WTC11 (cell line): ENCODE measurements at regions not wholly inside any gene's neighbourhood (a gene's known extent, or its start where the extent isn't known, plus 50 kb on each side); places are given as distances from the start of the nearest gene placed in this dataset.

Source experiments
- ATAC-seq: fragments of 200-7000 bp; cut with Tn5 transposase; 2 replicates; pipeline ENCODE4 v1.10.0; 2021; ENCODE audit warnings: mild to moderate bottlenecking, moderate library complexity
- CTCF ChIA-PET: fragments of 300-600 bp; sonication (Branson Sonifier 250); formaldehyde crosslinking; loops from one replicate; lab custom pipeline; 2021; ENCODE audit warnings: antibody characterized with exemption; lab: Charles Lee
- POLR2A ChIA-PET: fragments of 350-600 bp; sonication (Branson Sonifier 250); formaldehyde crosslinking; loops from one replicate; lab custom pipeline; 2021; ENCODE audit warnings: antibody characterized with exemption; lab: Charles Lee
- DNase-seq: peaks from one replicate; pipeline ENCODE4 v3.0.0; 2021; ENCODE audit warnings: low spot score
- H3K27ac Mint-ChIP-seq: 2 replicates; pipeline ENCODE4 v1.8.0; 2021; ENCODE audit warnings: mixed read lengths
- H3K27me3 Mint-ChIP-seq: 2 replicates; pipeline ENCODE4 v1.8.0; 2021; ENCODE audit warnings: low read depth, mild to moderate bottlenecking, moderate library complexity, mixed read lengths
- H3K36me3 Mint-ChIP-seq: 2 replicates; pipeline ENCODE4 v1.8.0; 2021; ENCODE audit warnings: mixed read lengths
- H3K4me1 Mint-ChIP-seq: 2 replicates; pipeline ENCODE4 v1.8.0; 2022; ENCODE audit warnings: mixed read lengths
- H3K4me3 Mint-ChIP-seq: 2 replicates; pipeline ENCODE4 v1.8.0; 2021; ENCODE audit warnings: mild to moderate bottlenecking, moderate library complexity, mixed read lengths
- H3K9me3 Mint-ChIP-seq: 2 replicates; pipeline ENCODE4 v1.8.0; 2021; ENCODE audit warnings: mixed read lengths
- CBFB ChIP-seq: sonication (generic); formaldehyde crosslinking; IDR thresholded peaks from 2 replicates; pipeline ENCODE4 v1.8.1; 2022; ENCODE audit warnings: mild to moderate bottlenecking, low read depth, missing genetic modification reagents
- CREM ChIP-seq: sonication (generic); formaldehyde crosslinking; IDR thresholded peaks from 2 replicates; pipeline ENCODE4 v1.8.1; 2022; ENCODE audit warnings: mild to moderate bottlenecking, missing genetic modification reagents, moderate library complexity
- FOXJ3 ChIP-seq: sonication (generic); formaldehyde crosslinking; IDR thresholded peaks from 2 replicates; pipeline ENCODE4 v1.9.0; 2021; ENCODE audit warnings: missing genetic modification reagents, mild to moderate bottlenecking, borderline replicate concordance
- HMGA2 ChIP-seq: fragments of 250-450 bp; sonication (Bioruptor Pico); IDR thresholded peaks from 2 replicates; pipeline ENCODE4 v1.4.0; 2021; ENCODE audit warnings: mild to moderate bottlenecking, moderate library complexity
- IRF1 ChIP-seq: sonication (generic); formaldehyde crosslinking; IDR thresholded peaks from 2 replicates; pipeline ENCODE4 v1.8.0; 2023; ENCODE audit warnings: missing genetic modification reagents
- JAZF1 ChIP-seq: fragments of 250-450 bp; sonication (Bioruptor Pico); IDR thresholded peaks from 2 replicates; pipeline ENCODE4 v1.9.0; 2021; ENCODE audit warnings: moderate library complexity, mild to moderate bottlenecking, inconsistent platforms
- MXD4 ChIP-seq: fragments of 250-450 bp; sonication (Bioruptor Pico); IDR thresholded peaks from 2 replicates; pipeline ENCODE4 v1.8.0; 2021; ENCODE audit warnings: mild to moderate bottlenecking, moderate library complexity, borderline replicate concordance
- MYBL2 ChIP-seq: sonication (generic); formaldehyde crosslinking; IDR thresholded peaks from 2 replicates; pipeline ENCODE4 v1.8.1; 2023; ENCODE audit warnings: mild to moderate bottlenecking, moderate library complexity, missing genetic modification reagents
- NFYB ChIP-seq: sonication (generic); formaldehyde crosslinking; conservative IDR thresholded peaks from 2 replicates; pipeline ENCODE4 v1.8.0; 2022; ENCODE audit warnings: low read depth, missing genetic modification reagents
- NR3C1 ChIP-seq: sonication (generic); formaldehyde crosslinking; conservative IDR thresholded peaks from 2 replicates; pipeline ENCODE4 v1.8.1; 2023; ENCODE audit warnings: low read depth, mild to moderate bottlenecking, missing genetic modification reagents
- OVOL2 ChIP-seq: fragments of 250-450 bp; sonication (Bioruptor Pico); IDR thresholded peaks from 2 replicates; pipeline ENCODE4 v1.9.0; 2021; ENCODE audit warnings: mild to moderate bottlenecking, borderline replicate concordance
- RELA ChIP-seq: sonication (generic); formaldehyde crosslinking; IDR thresholded peaks from 2 replicates; pipeline ENCODE4 v1.8.1; 2022; ENCODE audit warnings: missing genetic modification reagents, mild to moderate bottlenecking, borderline replicate concordance
- STAT6 ChIP-seq: sonication (generic); formaldehyde crosslinking; conservative IDR thresholded peaks from 2 replicates; pipeline ENCODE4 v1.8.1; 2023; ENCODE audit warnings: mild to moderate bottlenecking, low read depth, missing genetic modification reagents, moderate library complexity
- ZNF121 ChIP-seq: sonication (generic); formaldehyde crosslinking; IDR thresholded peaks from 2 replicates; pipeline ENCODE4 v1.8.0; 2023; ENCODE audit warnings: missing genetic modification reagents
- ZNF219 ChIP-seq: sonication (generic); formaldehyde crosslinking; IDR thresholded peaks from 2 replicates; pipeline ENCODE4 v1.8.0; 2023; ENCODE audit warnings: missing genetic modification reagents, mild to moderate bottlenecking, borderline replicate concordance
- ZNF416 ChIP-seq: fragments of 250-450 bp; sonication (Bioruptor Pico); IDR thresholded peaks from 2 replicates; pipeline ENCODE4 v1.9.0; 2021; ENCODE audit warnings: mild to moderate bottlenecking, inconsistent platforms
- ZNF423 ChIP-seq: fragments of 250-450 bp; sonication (Bioruptor Pico); IDR thresholded peaks from 2 replicates; pipeline ENCODE4 v2.1.2; 2022; ENCODE audit warnings: mild to moderate bottlenecking, moderate library complexity
- ZNF425 ChIP-seq: fragments of 250-450 bp; sonication (Bioruptor Pico); conservative IDR thresholded peaks from 2 replicates; pipeline ENCODE4 v1.9.0; 2021; ENCODE audit warnings: mild to moderate bottlenecking
- ZNF671 ChIP-seq: fragments of 250-450 bp; sonication (Bioruptor Pico); IDR thresholded peaks from 2 replicates; pipeline ENCODE4 v1.8.0; 2021; ENCODE audit warnings: mild to moderate bottlenecking
- TF ChIP-seq, protein P1 (sequence below): sonication (generic); formaldehyde crosslinking; IDR thresholded peaks from 2 replicates; pipeline ENCODE4 v1.8.1; 2023; ENCODE audit warnings: mild to moderate bottlenecking, missing genetic modification reagents, moderate library complexity
- TF ChIP-seq, protein P2 (sequence below): sonication (generic); formaldehyde crosslinking; conservative IDR thresholded peaks from 2 replicates; pipeline ENCODE4 v1.8.1; 2022; ENCODE audit warnings: mild to moderate bottlenecking, missing genetic modification reagents
- TF ChIP-seq, protein P3 (sequence below): sonication (generic); formaldehyde crosslinking; IDR thresholded peaks from 2 replicates; pipeline ENCODE4 v1.8.0; 2023; ENCODE audit warnings: missing genetic modification reagents, mild to moderate bottlenecking, borderline replicate concordance

DNA sequence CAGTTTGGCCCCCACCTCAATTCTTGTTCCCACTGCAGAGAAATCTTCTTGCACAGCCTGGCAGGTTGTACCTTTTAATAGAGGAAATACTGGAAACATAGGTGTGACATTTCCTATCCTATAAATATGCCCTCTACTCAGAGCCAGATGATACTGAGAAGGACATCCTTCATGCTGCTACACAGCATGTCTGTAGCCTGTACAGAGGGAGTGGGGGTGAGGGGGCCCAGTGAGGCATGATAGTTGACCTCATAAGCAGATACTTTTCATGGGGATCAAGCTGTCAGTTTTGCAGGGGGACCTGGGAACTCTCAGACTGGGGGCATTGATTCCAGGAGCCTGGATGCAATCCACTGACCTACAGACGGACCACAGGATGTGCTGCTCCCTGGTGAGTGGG, 96.2 kb upstream of the TOP1 start (continued):
- TF ChIP-seq, protein P1, sequence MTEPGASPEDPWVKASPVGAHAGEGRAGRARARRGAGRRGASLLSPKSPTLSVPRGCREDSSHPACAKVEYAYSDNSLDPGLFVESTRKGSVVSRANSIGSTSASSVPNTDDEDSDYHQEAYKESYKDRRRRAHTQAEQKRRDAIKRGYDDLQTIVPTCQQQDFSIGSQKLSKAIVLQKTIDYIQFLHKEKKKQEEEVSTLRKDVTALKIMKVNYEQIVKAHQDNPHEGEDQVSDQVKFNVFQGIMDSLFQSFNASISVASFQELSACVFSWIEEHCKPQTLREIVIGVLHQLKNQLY (CRISPR knock-in tag), result no peak
- no peak for TF ChIP-seq CREM (CRISPR knock-in tag)
- no peak for TF ChIP-seq FOXJ3 (CRISPR knock-in tag)
- no peak for TF ChIP-seq CBFB (CRISPR knock-in tag)

DNA sequence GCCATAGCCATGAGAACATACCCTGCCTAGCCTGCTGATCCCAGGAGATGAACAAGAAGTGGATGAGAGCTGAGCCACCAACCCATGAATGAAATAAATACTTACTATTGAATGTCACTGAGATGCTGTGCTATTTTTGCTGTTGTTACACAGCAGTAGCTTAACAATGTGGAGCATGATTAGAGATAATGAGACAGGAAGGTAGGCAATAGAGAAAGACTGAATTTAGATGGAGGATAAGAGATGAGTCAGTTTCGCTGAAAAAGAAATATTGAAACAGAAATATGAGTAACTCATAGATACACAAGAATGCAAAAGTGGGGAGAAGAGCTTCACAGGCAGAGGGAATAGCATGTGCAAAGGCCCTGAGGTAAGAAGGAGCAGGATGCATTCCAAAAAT, 94.9 kb upstream of the TOP1 start:
- Mint-ChIP-seq H3K9me3 (peaks cover 9% of the 10 kb centered on the region), H3K36me3 (no peaks in the 10 kb centered on the region), H3K27ac (no peak overlapping the region), H3K4me1 (no peaks in the 10 kb centered on the region), H3K4me3 (no peak overlapping the region), H3K27me3 (peaks cover 3% of the 10 kb centered on the region; the same call in 1 of the 2 replicates)
- CTCF ChIA-PET, result interaction anchor here (1.1 to 1.4 kb wide), 3 partner anchors 13 to 192 kb away, joined by 3 to 4 read pairs (median 4); no protein-coding TSS in a partner anchor
- ATAC-seq (no peak), DNase-seq (no peak)
- POLR2A ChIA-PET, result no interaction called here
- TF ChIP-seq NFYB, result no peak
- TF ChIP-seq NR3C1 (CRISPR knock-in tag), result no peak
- TF ChIP-seq, protein P1 (CRISPR knock-in tag), result no peak
- TF ChIP-seq ZNF423, result no peak
- TF ChIP-seq HMGA2 (CRISPR knock-in tag), result no peak

- Mint-ChIP-seq H3K9me3 (peaks cover 9% of the 10 kb centered on the region), H3K4me3 (no peak overlapping the region), H3K27me3 (peaks cover 3% of the 10 kb centered on the region; the same call in 1 of the 2 replicates), H3K4me1 (no peaks in the 10 kb centered on the region), H3K36me3 (no peaks in the 10 kb centered on the region), H3K27ac (no peak overlapping the region)
- TF ChIP-seq, protein P2, sequence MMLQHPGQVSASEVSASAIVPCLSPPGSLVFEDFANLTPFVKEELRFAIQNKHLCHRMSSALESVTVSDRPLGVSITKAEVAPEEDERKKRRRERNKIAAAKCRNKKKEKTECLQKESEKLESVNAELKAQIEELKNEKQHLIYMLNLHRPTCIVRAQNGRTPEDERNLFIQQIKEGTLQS (CRISPR knock-in tag), result no peak
- TF ChIP-seq, protein P3, sequence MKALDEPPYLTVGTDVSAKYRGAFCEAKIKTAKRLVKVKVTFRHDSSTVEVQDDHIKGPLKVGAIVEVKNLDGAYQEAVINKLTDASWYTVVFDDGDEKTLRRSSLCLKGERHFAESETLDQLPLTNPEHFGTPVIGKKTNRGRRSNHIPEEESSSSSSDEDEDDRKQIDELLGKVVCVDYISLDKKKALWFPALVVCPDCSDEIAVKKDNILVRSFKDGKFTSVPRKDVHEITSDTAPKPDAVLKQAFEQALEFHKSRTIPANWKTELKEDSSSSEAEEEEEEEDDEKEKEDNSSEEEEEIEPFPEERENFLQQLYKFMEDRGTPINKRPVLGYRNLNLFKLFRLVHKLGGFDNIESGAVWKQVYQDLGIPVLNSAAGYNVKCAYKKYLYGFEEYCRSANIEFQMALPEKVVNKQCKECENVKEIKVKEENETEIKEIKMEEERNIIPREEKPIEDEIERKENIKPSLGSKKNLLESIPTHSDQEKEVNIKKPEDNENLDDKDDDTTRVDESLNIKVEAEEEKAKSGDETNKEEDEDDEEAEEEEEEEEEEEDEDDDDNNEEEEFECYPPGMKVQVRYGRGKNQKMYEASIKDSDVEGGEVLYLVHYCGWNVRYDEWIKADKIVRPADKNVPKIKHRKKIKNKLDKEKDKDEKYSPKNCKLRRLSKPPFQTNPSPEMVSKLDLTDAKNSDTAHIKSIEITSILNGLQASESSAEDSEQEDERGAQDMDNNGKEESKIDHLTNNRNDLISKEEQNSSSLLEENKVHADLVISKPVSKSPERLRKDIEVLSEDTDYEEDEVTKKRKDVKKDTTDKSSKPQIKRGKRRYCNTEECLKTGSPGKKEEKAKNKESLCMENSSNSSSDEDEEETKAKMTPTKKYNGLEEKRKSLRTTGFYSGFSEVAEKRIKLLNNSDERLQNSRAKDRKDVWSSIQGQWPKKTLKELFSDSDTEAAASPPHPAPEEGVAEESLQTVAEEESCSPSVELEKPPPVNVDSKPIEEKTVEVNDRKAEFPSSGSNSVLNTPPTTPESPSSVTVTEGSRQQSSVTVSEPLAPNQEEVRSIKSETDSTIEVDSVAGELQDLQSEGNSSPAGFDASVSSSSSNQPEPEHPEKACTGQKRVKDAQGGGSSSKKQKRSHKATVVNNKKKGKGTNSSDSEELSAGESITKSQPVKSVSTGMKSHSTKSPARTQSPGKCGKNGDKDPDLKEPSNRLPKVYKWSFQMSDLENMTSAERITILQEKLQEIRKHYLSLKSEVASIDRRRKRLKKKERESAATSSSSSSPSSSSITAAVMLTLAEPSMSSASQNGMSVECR (CRISPR knock-in tag), result no peak
- TF ChIP-seq IRF1 (CRISPR knock-in tag) (no peak), MXD4 (CRISPR knock-in tag) (no peak), ZNF121 (CRISPR knock-in tag) (no peak), OVOL2 (no peak), RELA (CRISPR knock-in tag) (no peak), ZNF219 (CRISPR knock-in tag) (no peak), ZNF425 (CRISPR knock-in tag) (no peak), STAT6 (no peak), ZNF416 (no peak), ZNF671 (CRISPR knock-in tag) (no peak), JAZF1 (CRISPR knock-in tag) (no peak), MYBL2 (CRISPR knock-in tag) (no peak), NR3C1 (CRISPR knock-in tag) (no peak)
- peak; percentile 94 for ATAC-seq
- ChIA-PET POLR2A (no interaction called here), CTCF (interaction anchor here (0.6 to 2.4 kb wide), 21 partner anchors 12 to 881 kb away, joined by 3 to 16 read pairs (median 4); no protein-coding TSS in a partner anchor)
- DNase-seq, result peak; percentile 56
Measured at GRCh38 chr20:40938020-40938419, 90.6 kb upstream of the TOP1 start.
